Frontal cortex (tissue), 3 donors: ENCODE measurements at regions not wholly inside any gene's neighbourhood (a gene's known extent, or its start where the extent isn't known, plus 50 kb on each side); places are given as distances from the start of the nearest gene placed in this dataset.

Experiments
- DNase-seq, 2 donors: peaks; one replicate each; pipeline ENCODE4 v3.0.0; 2012; ENCODE audit warnings: low spot score in 2 of 2
- FAIRE-seq: peaks from 2 replicates; lab custom pipeline; 2012; peaks lifted over from hg19 to GRCh38; lab: Jason Lieb, UNC
- donor health status: control.
- donor health status: control.
- donor health status: control.

GRCh38 chr21:41110664-41111063, 57.3 kb upstream of the BACE2 start:
- FAIRE-seq (no peak), DNase-seq (no peak)

GRCh38 chr21:41111681-41112080, 56.3 kb upstream of the BACE2 start:
- DNase-seq (no peak), FAIRE-seq (no peak)

GRCh38 chr21:41112740-41113692, 54.9 kb upstream of the BACE2 start:
- no peak for FAIRE-seq
- no peak for DNase-seq

GRCh38 chr21:41115851-41116250, 52.1 kb upstream of the BACE2 start:
- no peak for FAIRE-seq
- DNase-seq: no peak
